ENCODE measurements at regions not wholly inside any gene's neighbourhood (a gene's known extent, or its start where the extent isn't known, plus 50 kb on each side); places are given as distances from the start of the nearest gene placed in this dataset.
A peak's percentile ranks its signal among the peaks of the same experiment; 100 is the strongest.
"Not testable (repeated sequence)": the region's sequence is repeated elsewhere in the genome, so short reads cannot be mapped to it uniquely, and the experiment has no call there.

GRCh38 chr12:13404111-13404628 lies 207.6 kb downstream of the EMP1 start:
- intact Hi-C loops (cut with micrococcal nuclease), result no loop called here
- no peaks in the 10 kb centered on the region for H3K36me3 Mint-ChIP-seq (ENCODE audit: low read depth)
- no peak overlapping the region for H3K27ac Mint-ChIP-seq
- no peak overlapping the region for H3K4me3 Mint-ChIP-seq
- no peaks in the 10 kb centered on the region for H3K9me3 Mint-ChIP-seq
- DNase-seq, result no peak
- H3K27me3 Mint-ChIP-seq, result no peaks in the 10 kb centered on the region
- no peaks in the 10 kb centered on the region for H3K4me1 Mint-ChIP-seq

DNA sequence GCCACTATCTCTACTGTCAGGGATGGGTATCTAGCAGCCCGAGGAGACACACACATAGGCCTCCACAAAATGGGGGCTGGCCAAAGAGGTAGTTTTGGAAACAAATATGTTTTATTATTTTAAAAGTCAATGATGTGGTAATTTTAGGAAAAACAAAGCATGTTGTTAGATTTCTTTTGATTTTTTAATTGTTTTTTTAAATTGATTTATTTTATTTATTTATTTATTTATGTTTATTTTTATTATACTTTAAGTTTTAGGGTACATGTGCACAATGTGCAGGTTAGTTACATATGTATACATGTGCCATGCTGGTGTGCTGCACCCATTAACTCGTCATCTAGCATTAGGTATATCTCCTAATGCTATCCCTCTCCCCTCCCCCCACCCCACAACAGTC lies 194.8 kb downstream of the EMP1 start:
- DNase-seq; H3K4me1 Mint-ChIP-seq; H3K4me3 Mint-ChIP-seq; H3K9me3 Mint-ChIP-seq; H3K27ac Mint-ChIP-seq; intact Hi-C loops (cut with micrococcal nuclease); H3K36me3 Mint-ChIP-seq (ENCODE audit: low read depth); H3K27me3 Mint-ChIP-seq: not testable (repeated sequence)

- DNase-seq, result no peak
- Mint-ChIP-seq H3K27ac (no peak overlapping the region), H3K27me3 (no peaks in the 10 kb centered on the region), H3K36me3 (ENCODE audit: low read depth) (no peaks in the 10 kb centered on the region), H3K9me3 (no peaks in the 10 kb centered on the region), H3K4me3 (no peak overlapping the region), H3K4me1 (no peaks in the 10 kb centered on the region)
- intact Hi-C loops (cut with micrococcal nuclease), result no loop called here
Observed at GRCh38 chr12:13390918-13391317, 194.4 kb downstream of the EMP1 start.

- Mint-ChIP-seq H3K36me3 (ENCODE audit: low read depth) (no peaks in the 10 kb centered on the region), H3K4me1 (no peaks in the 10 kb centered on the region), H3K9me3 (no peaks in the 10 kb centered on the region), H3K4me3 (no peak overlapping the region), H3K27ac (no peak overlapping the region), H3K27me3 (no peaks in the 10 kb centered on the region)
- DNase-seq, result no peak
- intact Hi-C loops (cut with micrococcal nuclease), result no loop called here
Observed at GRCh38 chr12:13390381-13390861, 193.9 kb downstream of the EMP1 start.

DNA sequence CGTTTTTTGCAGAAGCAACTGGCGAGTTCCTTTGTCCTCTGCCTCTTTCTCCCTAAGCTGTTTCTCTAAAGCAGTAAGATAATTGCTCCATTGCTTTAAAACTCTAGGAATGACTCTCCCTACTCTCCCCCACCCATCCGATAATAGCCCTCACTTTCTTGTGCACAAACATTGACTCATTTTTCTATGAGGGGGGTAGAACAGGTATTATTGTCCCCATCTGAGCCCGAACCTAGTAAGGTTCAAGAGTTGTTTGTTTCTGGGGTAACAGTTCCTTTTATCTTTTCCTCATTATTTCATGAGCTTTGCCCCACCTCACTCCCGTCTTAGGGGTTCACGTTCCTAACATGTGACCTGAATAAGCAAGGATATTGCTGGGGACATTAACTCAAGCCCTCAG lies 190.6 kb downstream of the EMP1 start:
- no peak overlapping the region for H3K4me3 Mint-ChIP-seq
- H3K9me3 Mint-ChIP-seq, result no peaks in the 10 kb centered on the region
- no peak overlapping the region for H3K27ac Mint-ChIP-seq
- DNase-seq, result no peak
- intact Hi-C loops (cut with micrococcal nuclease), result no loop called here
- no peaks in the 10 kb centered on the region for H3K27me3 Mint-ChIP-seq
- no peaks in the 10 kb centered on the region for H3K4me1 Mint-ChIP-seq
- no peaks in the 10 kb centered on the region for H3K36me3 Mint-ChIP-seq (ENCODE audit: low read depth)

- Mint-ChIP-seq H3K4me3 (no peak overlapping the region), H3K36me3 (ENCODE audit: low read depth) (no peaks in the 10 kb centered on the region), H3K4me1 (no peaks in the 10 kb centered on the region), H3K27me3 (peaks cover 1% of the 10 kb centered on the region), H3K9me3 (no peaks in the 10 kb centered on the region), H3K27ac (no peak overlapping the region)
- intact Hi-C loops (cut with micrococcal nuclease), result no loop called here
- DNase-seq, result no peak
Observed at GRCh38 chr12:13386323-13387039, 190.0 kb downstream of the EMP1 start.

GRCh38 chr12:13383379-13383778 lies 186.9 kb downstream of the EMP1 start:
- no peak overlapping the region for H3K4me3 Mint-ChIP-seq
- H3K27ac Mint-ChIP-seq, result no peak overlapping the region
- no peaks in the 10 kb centered on the region for H3K4me1 Mint-ChIP-seq
- H3K27me3 Mint-ChIP-seq, result peaks cover 10% of the 10 kb centered on the region
- DNase-seq, result no peak
- no peaks in the 10 kb centered on the region for H3K36me3 Mint-ChIP-seq (ENCODE audit: low read depth)
- intact Hi-C loops (cut with micrococcal nuclease), result no loop called here
- no peaks in the 10 kb centered on the region for H3K9me3 Mint-ChIP-seq

DNA sequence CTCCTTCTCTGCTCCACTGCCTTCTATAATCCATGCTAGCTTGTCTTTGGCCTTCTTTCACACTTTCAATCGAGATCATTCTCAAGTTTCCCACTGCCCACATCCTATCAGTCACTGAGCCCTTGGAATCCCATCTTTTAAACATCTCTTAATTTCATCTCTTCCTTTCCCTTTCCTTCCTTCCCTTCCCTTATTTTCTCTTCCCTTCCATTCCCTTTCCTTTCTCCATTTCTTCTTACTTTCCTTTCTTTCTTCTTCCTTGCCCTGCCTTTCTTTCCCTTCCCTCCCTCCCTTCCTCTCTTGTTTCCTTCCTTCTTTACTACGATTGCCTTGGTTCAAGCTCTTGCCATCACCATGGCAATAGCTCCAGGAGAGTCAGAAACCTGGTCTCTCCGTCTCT lies 183.8 kb downstream of the EMP1 start:
- intact Hi-C loops (cut with micrococcal nuclease), result no loop called here
- Mint-ChIP-seq H3K36me3 (ENCODE audit: low read depth) (no peaks in the 10 kb centered on the region), H3K27me3 (peaks cover 10% of the 10 kb centered on the region), H3K4me3 (no peak overlapping the region), H3K9me3 (no peaks in the 10 kb centered on the region), H3K27ac (no peak overlapping the region), H3K4me1 (no peaks in the 10 kb centered on the region)
- no peak for DNase-seq

GRCh38 chr12:13379531-13380188 lies 183.1 kb downstream of the EMP1 start:
- H3K4me1 Mint-ChIP-seq, result no peaks in the 10 kb centered on the region
- DNase-seq, result no peak
- H3K27ac Mint-ChIP-seq, result no peak overlapping the region
- H3K27me3 Mint-ChIP-seq, result peaks cover 10% of the 10 kb centered on the region
- intact Hi-C loops (cut with micrococcal nuclease), result no loop called here
- no peak overlapping the region for H3K4me3 Mint-ChIP-seq
- no peaks in the 10 kb centered on the region for H3K36me3 Mint-ChIP-seq (ENCODE audit: low read depth)
- no peaks in the 10 kb centered on the region for H3K9me3 Mint-ChIP-seq

GRCh38 chr12:13377698-13378097 lies 181.2 kb downstream of the EMP1 start:
- no peak overlapping the region for H3K27ac Mint-ChIP-seq
- no peak overlapping the region for H3K4me3 Mint-ChIP-seq
- H3K4me1 Mint-ChIP-seq, result no peaks in the 10 kb centered on the region
- H3K36me3 Mint-ChIP-seq (ENCODE audit: low read depth), result no peaks in the 10 kb centered on the region
- DNase-seq, result no peak
- H3K27me3 Mint-ChIP-seq, result peaks cover 10% of the 10 kb centered on the region
- intact Hi-C loops (cut with micrococcal nuclease), result no loop called here
- no peaks in the 10 kb centered on the region for H3K9me3 Mint-ChIP-seq

DNA sequence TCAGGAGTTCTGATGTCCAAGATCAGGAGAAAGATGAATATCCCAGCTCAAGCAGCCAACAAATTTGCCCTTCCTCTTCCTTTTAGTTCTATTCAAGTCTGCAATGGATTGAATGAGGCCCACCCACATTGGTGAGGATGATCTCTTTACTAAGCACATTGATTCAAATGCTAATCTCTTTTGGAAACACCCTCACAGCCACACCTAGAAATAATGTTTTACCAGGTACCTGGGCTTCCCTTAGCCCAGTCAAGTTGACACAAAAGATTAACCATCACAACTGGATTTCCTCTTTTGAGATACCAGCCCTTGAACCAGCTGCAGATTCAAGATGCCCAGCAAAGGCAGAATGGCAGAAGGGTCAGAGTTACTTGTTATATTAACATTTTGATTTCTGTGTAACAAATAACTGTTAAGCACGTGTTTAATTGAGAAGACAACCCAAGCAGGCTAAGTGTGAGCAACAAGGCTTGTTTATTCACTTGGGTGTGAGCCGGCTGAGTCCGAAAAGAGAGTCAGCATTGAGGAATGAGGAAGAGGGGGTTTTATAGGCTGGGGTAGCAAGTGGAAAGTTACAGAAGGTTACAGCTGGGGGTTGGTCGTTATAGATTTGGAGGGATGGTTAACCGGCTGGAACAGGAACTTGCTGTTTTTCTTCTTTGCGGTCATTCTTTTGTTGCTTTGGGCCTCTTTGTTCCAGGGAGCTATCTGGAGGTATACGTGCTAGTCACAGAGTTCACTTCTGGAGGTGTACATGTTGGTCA lies 180.3 kb downstream of the EMP1 start:
- H3K36me3 Mint-ChIP-seq (ENCODE audit: low read depth), result no peaks in the 10 kb centered on the region
- H3K9me3 Mint-ChIP-seq, result no peaks in the 10 kb centered on the region
- no peak overlapping the region for H3K4me3 Mint-ChIP-seq
- peaks cover 11% of the 10 kb centered on the region for H3K27me3 Mint-ChIP-seq
- no peaks in the 10 kb centered on the region for H3K4me1 Mint-ChIP-seq
- no peak overlapping the region for H3K27ac Mint-ChIP-seq
- intact Hi-C loops (cut with micrococcal nuclease), result no loop called here
- DNase-seq, result no peak

GRCh38 chr12:13375583-13376345 lies 179.2 kb downstream of the EMP1 start:
- DNase-seq, result no peak
- Mint-ChIP-seq H3K27me3 (peaks cover 9% of the 10 kb centered on the region), H3K4me3 (no peak overlapping the region)

GRCh38 chr12:13374793-13375192 lies 178.3 kb downstream of the EMP1 start:
- no peaks in the 10 kb centered on the region for H3K36me3 Mint-ChIP-seq (ENCODE audit: low read depth)
- H3K27ac Mint-ChIP-seq, result no peak overlapping the region
- H3K27me3 Mint-ChIP-seq, result peaks cover 3% of the 10 kb centered on the region
- intact Hi-C loops (cut with micrococcal nuclease), result no loop called here
- H3K4me3 Mint-ChIP-seq, result no peak overlapping the region
- H3K4me1 Mint-ChIP-seq, result no peaks in the 10 kb centered on the region
- peak; percentile 33 for DNase-seq
- H3K9me3 Mint-ChIP-seq, result no peaks in the 10 kb centered on the region

More at GRCh38 chr12:13375583-13376345, 179.2 kb downstream of the EMP1 start:
- no peak overlapping the region for H3K27ac Mint-ChIP-seq
- H3K4me1 Mint-ChIP-seq, result no peaks in the 10 kb centered on the region
- no peaks in the 10 kb centered on the region for H3K9me3 Mint-ChIP-seq
- no peaks in the 10 kb centered on the region for H3K36me3 Mint-ChIP-seq (ENCODE audit: low read depth)
- intact Hi-C loops (cut with micrococcal nuclease), result no loop called here

Data from activated CD4-positive, alpha-beta T cell treated with anti-CD3 and anti-CD28 coated beads, Interleukin-2, amount 10 ng/mL, durations not matched to agents 24 days and 14 days (primary cell).